SK-N-SH treated with all-trans-retinoic acid at 6 μM for 48 hours (cell line): ENCODE measurements at regions not wholly inside any gene's neighbourhood (a gene's known extent, or its start where the extent isn't known, plus 50 kb on each side); places are given as distances from the start of the nearest gene placed in this dataset.

Source experiments
- POU6F1 ChIP-seq: fragments of 250-450 bp; sonication (Bioruptor Pico); IDR thresholded peaks from 2 replicates; pipeline ENCODE4 v1.8.0; 2021; ENCODE audit warnings: low read depth, mild to moderate bottlenecking, moderate library complexity, borderline replicate concordance
- TSHZ2 ChIP-seq: fragments of 250-450 bp; sonication (Bioruptor Pico); IDR thresholded peaks from 2 replicates; pipeline ENCODE4 v1.5.0; 2020; ENCODE audit warnings: mild to moderate bottlenecking, moderate library complexity

- TF ChIP-seq TSHZ2 (CRISPR knock-in tag): no peak
- TF ChIP-seq POU6F1 (CRISPR knock-in tag): no peak
Observed at GRCh38 chr10:129134371-129134770, 332.7 kb upstream of the MGMT start.
